OCI-LY3 (cell line): ENCODE measurements at regions not wholly inside any gene's neighbourhood (a gene's known extent, or its start where the extent isn't known, plus 50 kb on each side); places are given as distances from the start of the nearest gene placed in this dataset.

Experiments used
- H2AFZ ChIP-seq: fragments of 200-600, 300-600 bp; shearing (Covaris generic); 2 replicates; pipeline ENCODE4 v1.6.0; 2014; ENCODE audit warnings: antibody characterized with exemption, low read depth, low read length
- H3K27ac ChIP-seq: fragments of 200-600, 300-600 bp; sonication (generic); 2 replicates; pipeline ENCODE4 v1.5.1; 2014; ENCODE audit warnings: mild to moderate bottlenecking, low read length, moderate library complexity, mixed read lengths
- H3K27me3 ChIP-seq: fragments of 200-600, 300-600 bp; sonication (generic); 2 replicates; pipeline ENCODE4 v1.6.1; 2014; ENCODE audit warnings: low read depth, low read length, mixed read lengths
- H3K36me3 ChIP-seq: fragments of 200-600, 300-600 bp; sonication (generic); replicated peaks from 2 replicates; pipeline ENCODE3; 2014; ENCODE audit warnings: low read depth, low read length, mixed read lengths
- H3K4me1 ChIP-seq: fragments of 300-600, 200-600 bp; sonication (generic); 2 replicates; pipeline ENCODE4 v1.6.1; 2014; ENCODE audit warnings: low read length, mixed read lengths
- H3K4me2 ChIP-seq: fragments of 200-600, 300-600 bp; sonication (generic); 2 replicates; pipeline ENCODE4 v1.6.1; 2014; ENCODE audit warnings: low read length, mixed read lengths
- H3K4me3 ChIP-seq: fragments of 300-600, 200-600 bp; sonication (generic); 2 replicates; pipeline ENCODE4 v1.5.1; 2014; ENCODE audit warnings: antibody characterized with exemption, mild to moderate bottlenecking, low read length, moderate library complexity
- H3K79me2 ChIP-seq: fragments of 300-600, 200-600 bp; shearing (Covaris generic); 2 replicates; pipeline ENCODE4 v1.6.1; 2014; ENCODE audit warnings: mild to moderate bottlenecking, low read length, mixed read lengths
- H3K9ac ChIP-seq: fragments of 300-600, 200-600 bp; shearing (Covaris generic); 2 replicates; pipeline ENCODE4 v1.6.0; 2014; ENCODE audit warnings: mild to moderate bottlenecking, low read length, moderate library complexity
- H3K9me3 ChIP-seq: fragments of 200-600, 300-600 bp; shearing (Covaris generic); 2 replicates; pipeline ENCODE4 v1.6.1; 2014; ENCODE audit warnings: low read length, mixed read lengths; ENCODE audit not compliant: insufficient read depth
- H4K20me1 ChIP-seq: fragments of 200-600, 300-600 bp; sonication (generic); 2 replicates; pipeline ENCODE4 v1.6.1; 2016; ENCODE audit warnings: low read length, mixed read lengths; ENCODE audit not compliant: insufficient read depth
- CTCF ChIP-seq: fragments of 200-600, 300-600 bp; sonication (generic); IDR thresholded peaks from 2 replicates; pipeline ENCODE4 v1.5.1; 2014; ENCODE audit warnings: antibody characterized with exemption, low read length, low read depth
- EZH2phosphoT487 ChIP-seq: fragments of 200-600 bp; shearing (Covaris generic); IDR thresholded peaks from 2 replicates; pipeline ENCODE4 v1.6.1; 2018; ENCODE audit warnings: antibody characterized with exemption, mixed run types, low read depth

- H3K9ac ChIP-seq: no peak overlapping the region
- H3K9me3 ChIP-seq: no peaks in the 10 kb centered on the region
- H3K79me2 ChIP-seq: no peaks in the 10 kb centered on the region
- H3K27me3 ChIP-seq: no peaks in the 10 kb centered on the region
- no peak overlapping the region for H2AFZ ChIP-seq
- H3K27ac ChIP-seq: no peak overlapping the region
- H3K4me2 ChIP-seq: no peak overlapping the region
- peaks cover 10% of the 10 kb centered on the region; the same call in 1 of the 2 replicates for H3K4me1 ChIP-seq
- H4K20me1 ChIP-seq: no peaks in the 10 kb centered on the region
- TF ChIP-seq EZH2phosphoT487 (no peak), CTCF (no peak)
- no peaks in the 10 kb centered on the region for H3K36me3 ChIP-seq
- H3K4me3 ChIP-seq: no peak overlapping the region
These were observed 233.9 kb downstream of the SLC4A3 start for GRCh38 chr2:219861307-219861706.

GRCh38 chr2:219864154-219864553 is 236.7 kb downstream of the SLC4A3 start:
- Histone ChIP-seq H3K9me3 (no peaks in the 10 kb centered on the region), H3K27me3 (no peaks in the 10 kb centered on the region), H3K4me1 (peaks cover 10% of the 10 kb centered on the region; the same call in 1 of the 2 replicates), H4K20me1 (no peaks in the 10 kb centered on the region), H3K4me3 (no peak overlapping the region), H3K9ac (no peak overlapping the region), H3K79me2 (no peaks in the 10 kb centered on the region), H3K36me3 (no peaks in the 10 kb centered on the region), H3K27ac (no peak overlapping the region), H3K4me2 (no peak overlapping the region), H2AFZ (no peak overlapping the region)
- TF ChIP-seq CTCF (no peak), EZH2phosphoT487 (no peak)

GRCh38 chr2:219868635-219869034 is 241.2 kb downstream of the SLC4A3 start:
- H3K27ac ChIP-seq: no peak overlapping the region
- no peaks in the 10 kb centered on the region for H4K20me1 ChIP-seq
- H3K4me3 ChIP-seq: no peak overlapping the region
- no peaks in the 10 kb centered on the region for H3K9me3 ChIP-seq
- H3K4me1 ChIP-seq: peaks cover 3% of the 10 kb centered on the region; the same call in 1 of the 2 replicates
- no peak overlapping the region for H3K9ac ChIP-seq
- TF ChIP-seq CTCF: no peak
- no peak for TF ChIP-seq EZH2phosphoT487
- H3K79me2 ChIP-seq: no peaks in the 10 kb centered on the region
- H3K27me3 ChIP-seq: no peaks in the 10 kb centered on the region
- H3K4me2 ChIP-seq: no peak overlapping the region
- no peaks in the 10 kb centered on the region for H3K36me3 ChIP-seq
- no peak overlapping the region for H2AFZ ChIP-seq

- H2AFZ ChIP-seq: no peak overlapping the region
- no peak overlapping the region for H3K4me2 ChIP-seq
- H3K27me3 ChIP-seq: no peaks in the 10 kb centered on the region
- TF ChIP-seq EZH2phosphoT487 (no peak), CTCF (no peak)
- H3K4me1 ChIP-seq: no peaks in the 10 kb centered on the region
- no peak overlapping the region for H3K4me3 ChIP-seq
- no peaks in the 10 kb centered on the region for H4K20me1 ChIP-seq
- no peak overlapping the region for H3K27ac ChIP-seq
- no peaks in the 10 kb centered on the region for H3K9me3 ChIP-seq
- H3K79me2 ChIP-seq: no peaks in the 10 kb centered on the region
- H3K9ac ChIP-seq: no peak overlapping the region
- H3K36me3 ChIP-seq: no peaks in the 10 kb centered on the region
These were observed 242.6 kb downstream of the SLC4A3 start for GRCh38 chr2:219870041-219870440.
